Pancreas (tissue), 10 donors: ENCODE measurements at regions not wholly inside any gene's neighbourhood (a gene's known extent, or its start where the extent isn't known, plus 50 kb on each side); places are given as distances from the start of the nearest gene placed in this dataset.

ENCODE experiments used
- ATAC-seq, 4 donors: fragments of 200-7000 bp; cut with Tn5 transposase; one replicate each; pipeline versions ENCODE4 v1.8.0 to v1.9.1; 2020; ENCODE audit warnings: mild to moderate bottlenecking in 4 of 4, moderate library complexity in 4 of 4
- DNase-seq, 6 donors: peaks; one replicate each; pipeline ENCODE4 v3.0.0-alpha.2; 2020
- FAIRE-seq: peaks from 2 replicates; lab custom pipeline; 2012; peaks lifted over from hg19 to GRCh38; lab: Jason Lieb, UNC
- H3K27ac ChIP-seq, 4 donors: fragments of 200-600 bp; sonication (generic); 1 replicate in 3 of 4; 2 replicates in 1 of 4; pipeline versions ENCODE4 v1.5.0 to v1.8.0; 2020
- H3K27me3 ChIP-seq, 4 donors: fragments of 200-600 bp; one replicate each; pipeline ENCODE4 v1.8.0; 2021
- H3K36me3 ChIP-seq, 3 donors: fragments of 200-600 bp; sonication (generic) in 1 of 3; one replicate each; pipeline versions ENCODE4 v1.5.0 to v1.8.0; 2020 to 2021
- H3K4me1 ChIP-seq, 3 donors: fragments of 200-600 bp; one replicate each; pipeline ENCODE4 v1.8.0; 2021
- H3K4me3 ChIP-seq, 4 donors: fragments of 200-600 bp; sonication (generic) in 2 of 4; one replicate each; pipeline versions ENCODE4 v1.5.0 to v1.8.0; 2020 to 2021
- H3K9me3 ChIP-seq, 4 donors: fragments of 200-600 bp; one replicate each; pipeline ENCODE4 v1.8.0; 2021
- CTCF ChIP-seq, 4 donors: fragments of 200-600 bp; sonication (generic) in 3 of 4; IDR thresholded peaks; one replicate each; pipeline versions ENCODE4 v1.5.0 to v1.8.0; 2021; ENCODE audit warnings: antibody characterized with exemption in 4 of 4
- WGBS, 2 donors: extraction: QIAGEN DNeasy Blood & Tissue Kit; methylation state at CpG; one replicate each; pipeline ENCODE4 v1.1.7; 2013; 5-methylcytosine and 5-hydroxymethylcytosine counted together
- intact Hi-C, 3 donors: fragments of 100-400 bp; cut with DNase I; formaldehyde crosslinking; loops; one replicate each; pipeline versions ENCODE4 v1.11.1 to v1.14.2; 2022
- donor health status: healthy with polysubstance abuse.
- donor health status: DM: no; HTN: no; CAD: no; lungs with moderate emphysema.
- donor health status: DM: no; HTN: no; CAD: no.
- donor health status: control.
- donor health status: control.
- donor health status: Bipolar disorder and iron deficiency.
- donor health status: DM: yes; HTN: yes; CAD: no.
- donor health status: DM: no; HTN: no; CAD: no.
- donor health status: DM: no; HTN: no; CAD: no.
- donor health status: DM: yes; HTN: yes; CAD: no.

- H3K4me1 ChIP-seq = peaks cover 4 to 13% (median 8%) of the 10 kb centered on the region in 3 donors
- no peak for FAIRE-seq
- intact Hi-C loops = no loop called here
These were observed 56.1 kb downstream of the CAPZA3 start for GRCh38 chr12:18794000-18794399.

GRCh38 chr12:18797604-18798003, 59.7 kb downstream of the CAPZA3 start:
- intact Hi-C loops = no loop called here
- H3K27ac ChIP-seq = peak overlapping the region; percentile 8 to 58 (median 34)
- no peaks in the 10 kb centered on the region for H3K9me3 ChIP-seq
- no peak for DNase-seq
- TF ChIP-seq CTCF (IDR thresholded peaks at IDR 0.05) = no peak
- H3K36me3 ChIP-seq = no peaks in the 10 kb centered on the region
- no peak for FAIRE-seq
- no peak for ATAC-seq
- H3K27me3 ChIP-seq = no peaks in the 10 kb centered on the region
- 81 to 82% methylated on average over 2 of the region's 2 CpGs for WGBS, 2 donors
- peaks cover 6 to 21% (median 8%) of the 10 kb centered on the region in 3 donors for H3K4me1 ChIP-seq
- H3K4me3 ChIP-seq = no peak overlapping the region

More at GRCh38 chr12:18794000-18794399, 56.1 kb downstream of the CAPZA3 start:
- Histone ChIP-seq H3K36me3 (no peaks in the 10 kb centered on the region), H3K27ac (no peak overlapping the region), H3K9me3 (no peaks in the 10 kb centered on the region), H3K4me3 (no peak overlapping the region), H3K27me3 (no peaks in the 10 kb centered on the region)
- ATAC-seq (no peak), DNase-seq (no peak)
- no peak for TF ChIP-seq CTCF (IDR thresholded peaks at IDR 0.05)

GRCh38 chr12:18798535-18799361, 60.8 kb downstream of the CAPZA3 start:
- Histone ChIP-seq H3K4me3 (no peak overlapping the region), H3K36me3 (no peaks in the 10 kb centered on the region), H3K4me1 (peaks cover 6 to 21% (median 8%) of the 10 kb centered on the region in 3 donors), H3K27ac (peak overlapping the region in 3 of 4 donors; percentile 17 to 58 (median 51)), H3K9me3 (no peaks in the 10 kb centered on the region), H3K27me3 (no peaks in the 10 kb centered on the region)
- DNase-seq (no peak), FAIRE-seq (peak; percentile 74), ATAC-seq (peak; percentile 79 to 94 (median 92))
- TF ChIP-seq CTCF (IDR thresholded peaks at IDR 0.05) = no peak
- 3 to 5% methylated on average over 4 of the region's 4 CpGs for WGBS, 2 donors
- intact Hi-C loops = no loop called here

- 85 to 90% methylated on average over 1 of the region's 1 CpG for WGBS, 2 donors
- ATAC-seq = peak in 2 of 4 donors; percentile 32 to 43
- no peak for TF ChIP-seq CTCF (IDR thresholded peaks at IDR 0.05)
- peak overlapping the region in 1 of 4 donors; percentile 58 for H3K27ac ChIP-seq
- H3K36me3 ChIP-seq = no peaks in the 10 kb centered on the region
- H3K9me3 ChIP-seq = no peaks in the 10 kb centered on the region
- H3K4me3 ChIP-seq = no peak overlapping the region
- no peaks in the 10 kb centered on the region for H3K27me3 ChIP-seq
- FAIRE-seq = no peak
- H3K4me1 ChIP-seq = peaks cover 6 to 21% (median 8%) of the 10 kb centered on the region in 3 donors
- DNase-seq = no peak
- intact Hi-C loops = no loop called here
These were observed 61.6 kb downstream of the CAPZA3 start for GRCh38 chr12:18799561-18799960.
